ENCODE measurements at regions not wholly inside any gene's neighbourhood (a gene's known extent, or its start where the extent isn't known, plus 50 kb on each side); places are given as distances from the start of the nearest gene placed in this dataset.

DNA sequence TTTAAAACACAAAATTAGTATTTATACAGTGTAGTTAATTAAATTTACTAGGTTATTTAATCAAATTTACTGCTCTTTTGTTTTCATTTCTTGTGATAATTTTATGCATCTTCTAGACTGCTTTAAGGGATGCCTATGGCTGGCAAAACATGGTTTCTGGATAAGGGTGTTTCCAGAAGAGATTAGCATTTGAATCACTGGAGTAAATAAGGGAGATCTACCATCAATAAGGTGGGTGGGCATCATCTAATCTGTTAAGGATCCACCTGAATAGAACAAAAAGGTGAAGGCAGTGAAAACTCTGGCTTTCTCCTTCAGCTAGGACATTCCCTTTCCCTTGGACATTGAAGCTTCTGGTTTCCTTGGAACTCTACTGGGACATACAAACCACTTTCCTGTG, 146.2 kb upstream of the LAMA2 start:
- TF ChIP-seq, protein P1, sequence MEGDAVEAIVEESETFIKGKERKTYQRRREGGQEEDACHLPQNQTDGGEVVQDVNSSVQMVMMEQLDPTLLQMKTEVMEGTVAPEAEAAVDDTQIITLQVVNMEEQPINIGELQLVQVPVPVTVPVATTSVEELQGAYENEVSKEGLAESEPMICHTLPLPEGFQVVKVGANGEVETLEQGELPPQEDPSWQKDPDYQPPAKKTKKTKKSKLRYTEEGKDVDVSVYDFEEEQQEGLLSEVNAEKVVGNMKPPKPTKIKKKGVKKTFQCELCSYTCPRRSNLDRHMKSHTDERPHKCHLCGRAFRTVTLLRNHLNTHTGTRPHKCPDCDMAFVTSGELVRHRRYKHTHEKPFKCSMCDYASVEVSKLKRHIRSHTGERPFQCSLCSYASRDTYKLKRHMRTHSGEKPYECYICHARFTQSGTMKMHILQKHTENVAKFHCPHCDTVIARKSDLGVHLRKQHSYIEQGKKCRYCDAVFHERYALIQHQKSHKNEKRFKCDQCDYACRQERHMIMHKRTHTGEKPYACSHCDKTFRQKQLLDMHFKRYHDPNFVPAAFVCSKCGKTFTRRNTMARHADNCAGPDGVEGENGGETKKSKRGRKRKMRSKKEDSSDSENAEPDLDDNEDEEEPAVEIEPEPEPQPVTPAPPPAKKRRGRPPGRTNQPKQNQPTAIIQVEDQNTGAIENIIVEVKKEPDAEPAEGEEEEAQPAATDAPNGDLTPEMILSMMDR (IDR thresholded peaks at IDR 0.05): no peak
- TF ChIP-seq POLR2AphosphoS5 (IDR thresholded peaks at IDR 0.05): no peak

Measured in transverse colon (tissue), 4 donors.